ENCODE measurements at regions not wholly inside any gene's neighbourhood (a gene's known extent, or its start where the extent isn't known, plus 50 kb on each side); places are given as distances from the start of the nearest gene placed in this dataset.

DNA sequence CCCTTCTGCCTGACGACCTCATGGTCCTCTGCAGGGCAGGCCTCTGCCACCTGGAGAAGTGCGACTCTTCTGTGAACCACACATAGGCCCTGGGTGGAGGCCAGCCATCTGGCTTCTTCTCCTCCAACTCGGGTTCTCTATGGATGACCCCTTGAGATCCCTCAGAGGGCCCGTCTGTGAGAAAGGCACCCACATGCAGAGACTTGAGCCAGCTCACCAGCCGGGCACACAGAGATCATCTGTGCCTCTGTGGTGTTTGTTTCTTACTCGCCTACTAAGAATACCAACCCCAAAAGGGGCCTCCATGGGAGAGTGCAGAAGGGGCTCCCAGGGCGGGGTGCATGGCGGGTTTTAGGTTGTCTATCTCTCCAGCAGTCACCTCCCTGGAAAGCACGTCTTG, 176.5 kb upstream of the SALL3 start:
- TF ChIP-seq CTCF (IDR thresholded peaks at IDR 0.05) (no peak), EP300 (IDR thresholded peaks at IDR 0.05) (no peak)
